GM23338 (cell line): ENCODE measurements at regions not wholly inside any gene's neighbourhood (a gene's known extent, or its start where the extent isn't known, plus 50 kb on each side); places are given as distances from the start of the nearest gene placed in this dataset.

ENCODE experiments used
- CREB1 ChIP-seq: fragments of 250-450 bp; sonication (Bioruptor Pico); IDR thresholded peaks from 2 replicates; pipeline ENCODE4 v1.5.0; 2020; ENCODE audit warnings: low read depth, mild to moderate bottlenecking, moderate library complexity
- ETS1 ChIP-seq: IDR thresholded peaks from 2 replicates; pipeline ENCODE4 v1.6.1; 2016; ENCODE audit warnings: antibody characterized with exemption
- EZH2 ChIP-seq: fragments of 200-600 bp; sonication (generic); IDR thresholded peaks from one replicate; pipeline ENCODE4 v1.8.0; 2017; ENCODE audit warnings: antibody characterized with exemption, mild to moderate bottlenecking, low read depth; ENCODE audit not compliant: unreplicated experiment
- EZH2phosphoT487 ChIP-seq: fragments of 200-600 bp; sonication (generic); IDR thresholded peaks from one replicate; pipeline ENCODE4 v1.8.1; 2018; ENCODE audit warnings: antibody characterized with exemption; ENCODE audit not compliant: unreplicated experiment
- JUNB ChIP-seq: IDR thresholded peaks from one replicate; pipeline ENCODE4 v1.6.1; 2016; ENCODE audit warnings: antibody characterized with exemption; ENCODE audit not compliant: unreplicated experiment
- POLR2AphosphoS5 ChIP-seq: IDR thresholded peaks from 2 replicates; pipeline ENCODE4 v1.6.1; 2016; ENCODE audit warnings: antibody characterized with exemption, low read depth
- TF ChIP-seq, protein P1 (sequence below), 2 experiments: fragments of 200-600 bp in 1 of 2; sonication (generic) in 1 of 2; conservative IDR thresholded peaks; 2 replicates each; pipeline versions ENCODE4 v1.5.1 to v1.6.1; 2016 to 2017; ENCODE audit warnings: antibody characterized with exemption in 2 of 2, low read depth in 2 of 2, mild to moderate bottlenecking in 2 of 2, moderate library complexity in 1 of 2

DNA sequence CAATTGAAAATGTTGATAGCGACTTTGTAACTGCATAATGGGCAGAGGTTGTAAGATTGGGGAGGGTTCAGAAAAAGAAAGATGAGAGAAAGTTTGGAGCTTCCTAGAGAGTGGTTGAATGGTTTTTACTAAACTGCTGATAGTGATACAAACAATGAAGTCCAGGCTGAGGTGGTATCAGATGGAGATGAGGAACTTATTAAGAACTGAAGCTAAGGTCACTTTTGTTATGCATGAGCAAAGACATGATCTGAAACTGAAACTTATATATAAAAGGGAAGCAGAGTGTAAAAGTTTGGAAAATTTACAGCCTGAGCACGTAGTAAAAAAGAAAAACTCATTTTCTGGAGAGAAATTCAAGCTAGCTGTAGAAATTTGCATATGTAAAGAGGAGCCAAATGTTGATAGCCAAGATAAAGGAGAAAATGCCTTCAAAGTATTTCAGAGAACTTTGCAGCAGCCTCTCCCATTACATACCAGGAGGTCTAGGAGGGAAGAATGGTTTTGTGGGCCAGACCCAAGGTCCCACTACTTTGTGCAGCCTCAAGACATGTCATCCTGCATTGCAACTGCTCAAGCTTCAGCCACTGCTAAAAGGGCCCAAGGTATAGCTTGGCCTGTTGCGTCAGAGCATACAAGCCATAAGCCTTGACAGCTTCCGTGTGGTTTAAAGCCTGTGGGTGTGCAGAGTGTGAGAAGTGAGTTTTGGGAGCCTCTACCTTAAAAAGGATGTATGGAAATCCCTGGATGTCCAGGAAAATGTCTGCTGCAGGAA, 843.9 kb downstream of the AMY1C start:
- TF ChIP-seq, protein P1, sequence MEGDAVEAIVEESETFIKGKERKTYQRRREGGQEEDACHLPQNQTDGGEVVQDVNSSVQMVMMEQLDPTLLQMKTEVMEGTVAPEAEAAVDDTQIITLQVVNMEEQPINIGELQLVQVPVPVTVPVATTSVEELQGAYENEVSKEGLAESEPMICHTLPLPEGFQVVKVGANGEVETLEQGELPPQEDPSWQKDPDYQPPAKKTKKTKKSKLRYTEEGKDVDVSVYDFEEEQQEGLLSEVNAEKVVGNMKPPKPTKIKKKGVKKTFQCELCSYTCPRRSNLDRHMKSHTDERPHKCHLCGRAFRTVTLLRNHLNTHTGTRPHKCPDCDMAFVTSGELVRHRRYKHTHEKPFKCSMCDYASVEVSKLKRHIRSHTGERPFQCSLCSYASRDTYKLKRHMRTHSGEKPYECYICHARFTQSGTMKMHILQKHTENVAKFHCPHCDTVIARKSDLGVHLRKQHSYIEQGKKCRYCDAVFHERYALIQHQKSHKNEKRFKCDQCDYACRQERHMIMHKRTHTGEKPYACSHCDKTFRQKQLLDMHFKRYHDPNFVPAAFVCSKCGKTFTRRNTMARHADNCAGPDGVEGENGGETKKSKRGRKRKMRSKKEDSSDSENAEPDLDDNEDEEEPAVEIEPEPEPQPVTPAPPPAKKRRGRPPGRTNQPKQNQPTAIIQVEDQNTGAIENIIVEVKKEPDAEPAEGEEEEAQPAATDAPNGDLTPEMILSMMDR (conservative IDR thresholded peaks at IDR 0.05; ENCODE audit: low read depth in 2 of 2), result no peak
- TF ChIP-seq EZH2 (no peak), POLR2AphosphoS5 (no peak), JUNB (no peak), ETS1 (no peak), EZH2phosphoT487 (no peak), CREB1 (CRISPR knock-in tag) (no peak)
